Endothelial cell of umbilical vein (primary cell): ENCODE measurements at regions not wholly inside any gene's neighbourhood (a gene's known extent, or its start where the extent isn't known, plus 50 kb on each side); places are given as distances from the start of the nearest gene placed in this dataset.

Experiments
- BruUV-seq: library from RNA; stranded (reverse); fragments of 400-500 nt; replicated peaks from 2 replicates; lab custom pipeline; 2021; lab: Mats Ljungman, UMichigan
- CTCF ChIA-PET: fragments of 300-600, 350-600 bp; sonication (Branson Sonifier 250); formaldehyde crosslinking; loops from one replicate; lab custom pipeline; 2021; ENCODE audit warnings: antibody characterized with exemption, inconsistent platforms; lab: Charles Lee
- POLR2A ChIA-PET: fragments of 300-600, 350-600 bp; sonication (Branson Sonifier 250); formaldehyde crosslinking; loops from one replicate; lab custom pipeline; 2021; ENCODE audit warnings: antibody characterized with exemption, inconsistent platforms; lab: Charles Lee
- DNase-seq: peaks from one replicate; pipeline ENCODE4 v3.0.0-alpha.2; 2011; ENCODE audit warnings: low read depth, low spot score
- FAIRE-seq: peaks from 2 replicates; lab custom pipeline; 2011; peaks lifted over from hg19 to GRCh38; lab: Jason Lieb, UNC
- H2AFZ ChIP-seq: 2 replicates; pipeline ENCODE4 v1.6.0; 2012; ENCODE audit warnings: low read depth, low read length, control low read depth, inconsistent platforms
- H3K27ac ChIP-seq: 2 replicates; pipeline ENCODE4 v1.5.1; 2011; ENCODE audit warnings: low read depth, mild to moderate bottlenecking, control low read depth, low read length, moderate library complexity; ENCODE audit not compliant: insufficient read depth
- H3K27me3 ChIP-seq, 2 experiments: 2 replicates each; pipeline versions ENCODE4 v1.6.0 to v1.6.1; 2011; ENCODE audit warnings: low read length in 2 of 2, mixed read lengths in 1 of 2; ENCODE audit not compliant: control insufficient read depth in 2 of 2, insufficient read depth in 2 of 2
- H3K36me3 ChIP-seq, 2 experiments: 2 replicates in 1 of 2; 3 replicates in 1 of 2; pipeline ENCODE4 v1.5.1; 2011; ENCODE audit warnings: low read length in 2 of 2, mild to moderate bottlenecking in 1 of 2, moderate library complexity in 1 of 2; ENCODE audit not compliant: control insufficient read depth in 2 of 2, insufficient read depth in 2 of 2; ENCODE audit errors: extremely low read depth in 1 of 2
- H3K4me1 ChIP-seq: 3 replicates; pipeline ENCODE4 v1.5.1; 2011; ENCODE audit warnings: mild to moderate bottlenecking, low read length; ENCODE audit not compliant: control insufficient read depth, insufficient read depth; ENCODE audit errors: extremely low read depth
- H3K4me2 ChIP-seq: 2 replicates; pipeline ENCODE4 v1.6.1; 2011; ENCODE audit warnings: low read length, control low read depth, mixed read lengths; ENCODE audit not compliant: insufficient read depth
- H3K4me3 ChIP-seq, 3 experiments: fragments of 200-600 bp in 1 of 3; sonication (generic), shearing (Covaris generic) in 1 of 3; replicated peaks in 1 of 3; 2 replicates each; pipeline ENCODE4 v1.5.1; 2011 to 2016; ENCODE audit warnings: control low read depth in 3 of 3, low read length in 3 of 3, mild to moderate bottlenecking in 2 of 3, inconsistent platforms in 1 of 3, low read depth in 1 of 3, moderate library complexity in 1 of 3; ENCODE audit not compliant: insufficient read depth in 1 of 3
- H3K79me2 ChIP-seq: 2 replicates; pipeline ENCODE4 v1.6.0; 2012; ENCODE audit warnings: low read length, inconsistent platforms; ENCODE audit not compliant: control insufficient read depth, insufficient read depth
- H3K9ac ChIP-seq: replicated peaks from 2 replicates; pipeline ENCODE3; 2011; ENCODE audit warnings: low read length, control low read depth; ENCODE audit not compliant: insufficient read depth; ENCODE audit errors: extremely low read depth
- H3K9me1 ChIP-seq: replicated peaks from 3 replicates; pipeline ENCODE4 v1.6.0; 2011; ENCODE audit warnings: mild to moderate bottlenecking, low read length; ENCODE audit not compliant: control insufficient read depth, insufficient read depth; ENCODE audit errors: extremely low read depth
- H3K9me3 ChIP-seq: replicated peaks from 2 replicates; pipeline ENCODE4 v1.5.1; 2012; ENCODE audit warnings: low read length, inconsistent platforms; ENCODE audit not compliant: control insufficient read depth, insufficient read depth
- H4K20me1 ChIP-seq: replicated peaks from 2 replicates; pipeline ENCODE3; 2011; ENCODE audit warnings: mild to moderate bottlenecking, low read length; ENCODE audit not compliant: control insufficient read depth, insufficient read depth; ENCODE audit errors: extremely low read depth
- EZH2 ChIP-seq: IDR thresholded peaks from 2 replicates; pipeline ENCODE4 v1.6.1; 2012; ENCODE audit warnings: borderline replicate concordance, low read depth, mild to moderate bottlenecking, moderate library complexity, low read length, inconsistent platforms; ENCODE audit not compliant: severe bottlenecking
- FOS ChIP-seq: IDR thresholded peaks from 2 replicates; pipeline ENCODE4 v1.6.1; 2011; ENCODE audit warnings: mild to moderate bottlenecking, low read length, moderate library complexity, borderline replicate concordance; ENCODE audit not compliant: insufficient read depth
- JUN ChIP-seq: IDR thresholded peaks from 2 replicates; pipeline ENCODE4 v1.6.1; 2011; ENCODE audit warnings: borderline replicate concordance, low read depth; ENCODE audit not compliant: insufficient read length, insufficient read depth
- MAX ChIP-seq: IDR thresholded peaks from 2 replicates; pipeline ENCODE4 v1.6.1; 2011; ENCODE audit not compliant: insufficient read depth, insufficient read length
- POLR2A ChIP-seq: IDR thresholded peaks from 2 replicates; pipeline ENCODE4 v1.6.1; 2012; ENCODE audit warnings: low read depth, mild to moderate bottlenecking, control low read depth, low read length
- POLR2AphosphoS5 ChIP-seq: IDR thresholded peaks from 2 replicates; pipeline ENCODE4 v1.6.1; 2012; ENCODE audit warnings: low read depth, mild to moderate bottlenecking, control low read depth, low read length, moderate library complexity; ENCODE audit not compliant: insufficient read depth
- dilution Hi-C: fragments of 300-500 bp; cut with MboI; formaldehyde crosslinking; loops from one replicate; pipeline ENCODE4 v1.15.0; 2019; ENCODE audit warnings: low sequenced_read_pairs; ENCODE audit not compliant: extremely low pct_ligation_motif_present
- intact Hi-C: fragments of 100-400 bp; cut with micrococcal nuclease; formaldehyde crosslinking; loops from one replicate; pipeline ENCODE4 v1.10.0; 2022
- TF ChIP-seq, protein P1 (sequence below), 2 donors: IDR thresholded peaks; 1 replicate in 1 of 2; 2 replicates in 1 of 2; pipeline ENCODE4 v1.5.1; 2011; ENCODE audit warnings: low read length in 2 of 2, mild to moderate bottlenecking in 2 of 2, moderate library complexity in 2 of 2, control low read depth in 1 of 2, inconsistent platforms in 1 of 2, low read depth in 1 of 2; ENCODE audit not compliant: insufficient read depth in 1 of 2; ENCODE audit errors: extremely low read depth in 1 of 2

DNA sequence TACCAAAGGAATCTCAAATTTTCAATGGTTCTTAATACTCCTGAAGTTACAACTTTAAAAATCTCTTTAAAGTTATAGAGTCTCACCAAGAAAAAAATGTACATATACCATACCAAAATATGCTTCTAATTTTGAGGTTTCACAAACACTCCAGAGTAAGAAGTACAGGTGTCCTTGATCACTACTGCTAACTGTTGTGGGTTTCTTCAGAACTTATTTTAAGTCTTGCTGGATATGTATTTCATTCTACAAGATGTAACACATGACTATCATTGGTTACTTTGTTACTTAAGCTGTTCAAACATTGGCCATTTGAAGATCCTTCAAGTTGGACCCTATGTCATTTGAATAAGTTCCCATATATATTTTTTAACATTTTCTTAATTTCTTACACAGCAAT is 808.0 kb downstream of the PCDH19 start:
- DNase-seq = no peak
- Histone ChIP-seq H3K9ac (no peak overlapping the region), H3K4me3 (no peak overlapping the region), H3K9me3 (no peaks in the 10 kb centered on the region), H2AFZ (no peak overlapping the region), H3K27ac (no peak overlapping the region), H3K36me3 (no peaks in the 10 kb centered on the region), H3K79me2 (no peaks in the 10 kb centered on the region), H3K4me1 (no peaks in the 10 kb centered on the region), H4K20me1 (no peaks in the 10 kb centered on the region), H3K27me3 (no peaks in the 10 kb centered on the region), H3K4me2 (no peak overlapping the region), H3K9me1 (no peaks in the 10 kb centered on the region)
- dilution Hi-C loops (no loop called here), intact Hi-C loops (no loop called here)
- ChIA-PET POLR2A (no interaction called here), CTCF (no interaction called here)
- BruUV-seq = no TSS peak
- TF ChIP-seq POLR2A (no peak), FOS (no peak), EZH2 (no peak), POLR2AphosphoS5 (no peak), JUN (no peak), MAX (no peak)
- TF ChIP-seq, protein P1, sequence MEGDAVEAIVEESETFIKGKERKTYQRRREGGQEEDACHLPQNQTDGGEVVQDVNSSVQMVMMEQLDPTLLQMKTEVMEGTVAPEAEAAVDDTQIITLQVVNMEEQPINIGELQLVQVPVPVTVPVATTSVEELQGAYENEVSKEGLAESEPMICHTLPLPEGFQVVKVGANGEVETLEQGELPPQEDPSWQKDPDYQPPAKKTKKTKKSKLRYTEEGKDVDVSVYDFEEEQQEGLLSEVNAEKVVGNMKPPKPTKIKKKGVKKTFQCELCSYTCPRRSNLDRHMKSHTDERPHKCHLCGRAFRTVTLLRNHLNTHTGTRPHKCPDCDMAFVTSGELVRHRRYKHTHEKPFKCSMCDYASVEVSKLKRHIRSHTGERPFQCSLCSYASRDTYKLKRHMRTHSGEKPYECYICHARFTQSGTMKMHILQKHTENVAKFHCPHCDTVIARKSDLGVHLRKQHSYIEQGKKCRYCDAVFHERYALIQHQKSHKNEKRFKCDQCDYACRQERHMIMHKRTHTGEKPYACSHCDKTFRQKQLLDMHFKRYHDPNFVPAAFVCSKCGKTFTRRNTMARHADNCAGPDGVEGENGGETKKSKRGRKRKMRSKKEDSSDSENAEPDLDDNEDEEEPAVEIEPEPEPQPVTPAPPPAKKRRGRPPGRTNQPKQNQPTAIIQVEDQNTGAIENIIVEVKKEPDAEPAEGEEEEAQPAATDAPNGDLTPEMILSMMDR (IDR thresholded peaks at IDR 0.05; ENCODE audit: extremely low read depth in 1 of 2, insufficient read depth in 1 of 2, low read depth in 1 of 2, low read length in 2 of 2) = no peak
- no peak for FAIRE-seq
